HCT116 (cell line): ENCODE measurements at regions not wholly inside any gene's neighbourhood (a gene's known extent, or its start where the extent isn't known, plus 50 kb on each side); places are given as distances from the start of the nearest gene placed in this dataset.

Experiments used
- CBX3 ChIP-seq: IDR thresholded peaks from 2 replicates; pipeline ENCODE4 v1.6.1; 2012; ENCODE audit warnings: low read depth
- ELF1 ChIP-seq: IDR thresholded peaks from 2 replicates; pipeline ENCODE4 v1.6.1; 2012; ENCODE audit warnings: low read depth, borderline replicate concordance
- EZH2 ChIP-seq: fragments of 200-600 bp; sonication (generic); IDR thresholded peaks from 2 replicates; pipeline ENCODE4 v1.6.1; 2017; ENCODE audit warnings: antibody characterized with exemption, mixed run types
- EZH2phosphoT487 ChIP-seq: fragments of 200-600 bp; IDR thresholded peaks from 2 replicates; pipeline ENCODE4 v1.6.1; 2018; ENCODE audit warnings: antibody characterized with exemption, borderline replicate concordance
- FOSL1 ChIP-seq: IDR thresholded peaks from 2 replicates; pipeline ENCODE4 v1.6.1; 2012; ENCODE audit warnings: low read depth
- POLR2A ChIP-seq: IDR thresholded peaks from 2 replicates; pipeline ENCODE4 v1.7.0; 2011; ENCODE audit warnings: borderline replicate concordance; ENCODE audit not compliant: insufficient read depth, insufficient read length; ENCODE audit errors: extremely low read depth
- POLR2AphosphoS5 ChIP-seq: IDR thresholded peaks from 2 replicates; pipeline ENCODE4 v1.6.1; 2011; ENCODE audit warnings: mild to moderate bottlenecking, low read depth, low read length, moderate library complexity
- RAD21 ChIP-seq: IDR thresholded peaks from 2 replicates; pipeline ENCODE4 v1.6.1; 2012; ENCODE audit warnings: low read depth, mild to moderate bottlenecking
- TCF7L2 ChIP-seq: IDR thresholded peaks from 2 replicates; pipeline ENCODE4 v1.7.0; 2011; ENCODE audit warnings: borderline replicate concordance, inconsistent platforms; ENCODE audit not compliant: insufficient read depth, insufficient read length; ENCODE audit errors: extremely low read depth
- YY1 ChIP-seq: IDR thresholded peaks from 2 replicates; pipeline ENCODE4 v1.6.1; 2011; ENCODE audit warnings: low read length, low read depth, moderate library complexity, mild to moderate bottlenecking; ENCODE audit not compliant: insufficient replicate concordance; ENCODE audit errors: extremely low read depth
- ZFX ChIP-seq: fragments of 450-650 bp; IDR thresholded peaks from 2 replicates; pipeline ENCODE4 v1.6.1; 2017
- ZNF274 ChIP-seq: fragments of 200-500 bp; sonication (Bioruptor generic); IDR thresholded peaks from 2 replicates; pipeline ENCODE4 v1.6.1; 2014; ENCODE audit warnings: mild to moderate bottlenecking, low read depth, low read length, inconsistent platforms
- TF ChIP-seq, protein P1 (sequence below), 3 experiments: fragments of 200-600 bp in 1 of 3; sonication (generic) in 1 of 3; IDR thresholded peaks in 2 of 3; conservative IDR thresholded peaks in 1 of 3; 2 replicates each; pipeline ENCODE4 v1.5.1; 2012 to 2017; ENCODE audit warnings: low read depth in 2 of 3, low read length in 2 of 3, antibody characterized with exemption in 1 of 3, borderline replicate concordance in 1 of 3, control low read depth in 1 of 3, mild to moderate bottlenecking in 1 of 3, mixed read lengths in 1 of 3, mixed run types in 1 of 3, moderate library complexity in 1 of 3; ENCODE audit not compliant: insufficient read depth in 1 of 3
- TF ChIP-seq, protein P2 (sequence below): IDR thresholded peaks from 2 replicates; pipeline ENCODE4 v1.6.1; 2012

DNA sequence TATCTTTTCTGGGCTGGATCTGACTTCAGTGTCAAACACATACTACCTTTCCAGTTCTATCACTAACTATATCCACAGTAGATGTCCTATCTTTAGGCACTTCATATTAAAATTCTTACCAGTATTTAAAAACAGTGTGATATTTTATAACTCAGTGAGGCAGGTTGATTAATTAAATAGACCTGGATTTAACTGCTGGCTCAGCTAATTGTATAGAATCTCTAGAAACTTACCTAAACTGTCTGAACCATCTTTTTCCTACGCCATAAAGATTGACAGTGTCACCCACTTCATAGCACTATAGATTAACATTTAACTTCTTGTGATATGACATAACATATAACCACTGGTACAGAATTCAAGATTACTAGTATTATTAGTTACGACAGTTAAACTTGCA is 935.3 kb downstream of the FAT4 start:
- TF ChIP-seq RAD21 (no peak), POLR2AphosphoS5 (no peak), EZH2 (no peak), EZH2phosphoT487 (no peak), CBX3 (no peak), ZNF274 (no peak), TCF7L2 (no peak), YY1 (no peak), POLR2A (no peak), FOSL1 (no peak), ELF1 (no peak), ZFX (no peak)
- TF ChIP-seq, protein P1, sequence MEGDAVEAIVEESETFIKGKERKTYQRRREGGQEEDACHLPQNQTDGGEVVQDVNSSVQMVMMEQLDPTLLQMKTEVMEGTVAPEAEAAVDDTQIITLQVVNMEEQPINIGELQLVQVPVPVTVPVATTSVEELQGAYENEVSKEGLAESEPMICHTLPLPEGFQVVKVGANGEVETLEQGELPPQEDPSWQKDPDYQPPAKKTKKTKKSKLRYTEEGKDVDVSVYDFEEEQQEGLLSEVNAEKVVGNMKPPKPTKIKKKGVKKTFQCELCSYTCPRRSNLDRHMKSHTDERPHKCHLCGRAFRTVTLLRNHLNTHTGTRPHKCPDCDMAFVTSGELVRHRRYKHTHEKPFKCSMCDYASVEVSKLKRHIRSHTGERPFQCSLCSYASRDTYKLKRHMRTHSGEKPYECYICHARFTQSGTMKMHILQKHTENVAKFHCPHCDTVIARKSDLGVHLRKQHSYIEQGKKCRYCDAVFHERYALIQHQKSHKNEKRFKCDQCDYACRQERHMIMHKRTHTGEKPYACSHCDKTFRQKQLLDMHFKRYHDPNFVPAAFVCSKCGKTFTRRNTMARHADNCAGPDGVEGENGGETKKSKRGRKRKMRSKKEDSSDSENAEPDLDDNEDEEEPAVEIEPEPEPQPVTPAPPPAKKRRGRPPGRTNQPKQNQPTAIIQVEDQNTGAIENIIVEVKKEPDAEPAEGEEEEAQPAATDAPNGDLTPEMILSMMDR (IDR thresholded peaks at IDR 0.05 in 2 of 3, conservative IDR thresholded peaks at IDR 0.05 in 1 of 3; ENCODE audit: borderline replicate concordance in 1 of 3, insufficient read depth in 1 of 3, low read depth in 2 of 3, low read length in 2 of 3): no peak
- TF ChIP-seq, protein P2, sequence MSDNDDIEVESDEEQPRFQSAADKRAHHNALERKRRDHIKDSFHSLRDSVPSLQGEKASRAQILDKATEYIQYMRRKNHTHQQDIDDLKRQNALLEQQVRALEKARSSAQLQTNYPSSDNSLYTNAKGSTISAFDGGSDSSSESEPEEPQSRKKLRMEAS: no peak
